ENCODE measurements at regions not wholly inside any gene's neighbourhood (a gene's known extent, or its start where the extent isn't known, plus 50 kb on each side); places are given as distances from the start of the nearest gene placed in this dataset.

DNA sequence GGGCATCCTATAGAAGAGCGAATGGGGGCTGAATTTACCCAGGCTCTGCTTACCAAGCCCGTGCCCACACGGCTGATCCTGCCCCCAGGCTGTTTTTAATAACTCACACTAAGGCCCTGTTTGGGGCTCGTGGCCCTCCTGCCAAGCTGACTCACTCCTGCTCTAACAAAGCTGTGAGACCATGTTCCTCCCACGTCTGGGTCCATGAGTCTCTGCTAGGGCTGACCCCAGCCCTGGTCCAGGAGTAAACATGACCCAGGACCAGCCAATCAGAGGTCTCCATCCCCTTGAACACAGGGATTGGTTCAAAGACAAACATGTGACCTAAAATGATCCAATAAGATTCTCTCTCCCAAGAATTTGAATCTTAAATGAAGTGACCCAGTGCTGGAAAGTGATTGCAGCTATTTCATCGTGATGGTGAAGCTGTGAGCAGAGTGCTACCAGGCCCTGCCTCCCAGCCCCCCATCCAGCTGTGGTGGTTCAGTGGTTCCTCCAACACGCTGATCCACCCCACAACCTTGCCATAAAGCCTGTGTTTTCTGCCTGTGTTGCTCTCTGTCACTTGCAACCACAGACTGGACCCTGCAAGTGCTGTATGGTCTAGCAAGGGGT, 57.2 kb downstream of the C16orf82 start:
- H3K9me3 Mint-ChIP-seq: peaks cover 0 to 2% of the 10 kb centered on the region in 2 donors
- intact Hi-C loops (cut with micrococcal nuclease): no loop called here
- peaks cover 3% of the 10 kb centered on the region for H3K9me3 ChIP-seq (ENCODE audit: control insufficient read depth, insufficient read depth, low read length)
- TF ChIP-seq CTCF (IDR thresholded peaks at IDR 0.05): no peak
- ATAC-seq (no peak), DNase-seq (no peak)
- H3K36me3 Mint-ChIP-seq: no peaks in the 10 kb centered on the region
- H3K4me1 Mint-ChIP-seq: no peaks in the 10 kb centered on the region
- no peak overlapping the region for H3K4me3 Mint-ChIP-seq
- no peak overlapping the region for H3K27ac ChIP-seq (ENCODE audit: low read length)
- WGBS (ENCODE audit: insufficient coverage): 69% methylated on average over 7 of the region's 7 CpGs
- peaks cover 12 to 24% of the 10 kb centered on the region in 2 donors for H3K27me3 Mint-ChIP-seq (ENCODE audit: low read depth in 2 of 2)
- H3K4me3 ChIP-seq (ENCODE audit: low read length): no peak overlapping the region
- no peaks in the 10 kb centered on the region for H3K36me3 ChIP-seq (ENCODE audit: control insufficient read depth, insufficient read depth, low read length)
- H3K27ac Mint-ChIP-seq: no peak overlapping the region
- no peaks in the 10 kb centered on the region for H3K4me1 ChIP-seq (ENCODE audit: control insufficient read depth, insufficient read depth, low read length)
- no peaks in the 10 kb centered on the region for H3K27me3 ChIP-seq (ENCODE audit: control insufficient read depth, insufficient read depth, low read length)

DNA sequence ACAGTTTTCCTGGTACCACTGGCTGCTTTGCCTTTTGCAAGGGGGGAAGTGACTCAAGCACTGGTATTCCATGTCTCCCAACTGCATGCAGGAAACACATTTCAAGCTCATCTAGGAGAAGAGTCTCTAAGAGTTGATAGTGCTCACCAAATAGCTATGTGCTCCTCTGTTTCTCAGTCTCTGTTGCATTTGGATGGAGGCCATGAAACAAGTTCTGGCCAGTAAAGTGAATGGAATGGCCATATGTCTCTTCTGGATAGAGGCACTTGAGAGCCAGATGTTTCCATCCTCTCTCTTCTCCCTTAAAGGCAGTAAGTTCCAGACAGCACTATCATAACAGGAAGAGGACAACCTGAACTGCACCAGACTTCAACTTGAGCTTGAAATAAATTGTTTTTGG, 60.6 kb downstream of the C16orf82 start:
- Mint-ChIP-seq H3K36me3 (peaks cover 14% of the 10 kb centered on the region), H3K27ac (no peak overlapping the region), H3K27me3 (ENCODE audit: low read depth in 2 of 2) (peaks cover 11 to 25% of the 10 kb centered on the region in 2 donors), H3K4me3 (no peak overlapping the region), H3K4me1 (no peaks in the 10 kb centered on the region), H3K9me3 (peaks cover 2 to 6% of the 10 kb centered on the region in 2 donors)
- Histone ChIP-seq H3K4me3 (ENCODE audit: low read length) (no peak overlapping the region), H3K27me3 (ENCODE audit: control insufficient read depth, insufficient read depth, low read length) (no peaks in the 10 kb centered on the region), H3K9me3 (ENCODE audit: control insufficient read depth, insufficient read depth, low read length) (peaks cover 10% of the 10 kb centered on the region), H3K4me1 (ENCODE audit: control insufficient read depth, insufficient read depth, low read length) (no peaks in the 10 kb centered on the region), H3K27ac (ENCODE audit: low read length) (no peak overlapping the region), H3K36me3 (ENCODE audit: control insufficient read depth, insufficient read depth, low read length) (no peaks in the 10 kb centered on the region)
- DNase-seq: no peak
- intact Hi-C loops (cut with micrococcal nuclease): no loop called here
- TF ChIP-seq CTCF (IDR thresholded peaks at IDR 0.05): no peak
- no peak for ATAC-seq

- peaks cover 2 to 6% of the 10 kb centered on the region in 2 donors for H3K9me3 Mint-ChIP-seq
- DNase-seq (no peak), ATAC-seq (no peak)
- WGBS (ENCODE audit: insufficient coverage): 73% methylated on average over 2 of the region's 2 CpGs
- peaks cover 11 to 25% of the 10 kb centered on the region in 2 donors for H3K27me3 Mint-ChIP-seq (ENCODE audit: low read depth in 2 of 2)
- no peak for TF ChIP-seq CTCF (IDR thresholded peaks at IDR 0.05)
- H3K4me1 Mint-ChIP-seq: no peaks in the 10 kb centered on the region
- Histone ChIP-seq H3K27ac (ENCODE audit: low read length) (no peak overlapping the region), H3K9me3 (ENCODE audit: control insufficient read depth, insufficient read depth, low read length) (peaks cover 10% of the 10 kb centered on the region), H3K4me1 (ENCODE audit: control insufficient read depth, insufficient read depth, low read length) (no peaks in the 10 kb centered on the region), H3K36me3 (ENCODE audit: control insufficient read depth, insufficient read depth, low read length) (no peaks in the 10 kb centered on the region), H3K27me3 (ENCODE audit: control insufficient read depth, insufficient read depth, low read length) (peaks cover 3% of the 10 kb centered on the region), H3K4me3 (ENCODE audit: low read length) (no peak overlapping the region)
- intact Hi-C loops (cut with micrococcal nuclease): no loop called here
- H3K27ac Mint-ChIP-seq: no peak overlapping the region
- H3K36me3 Mint-ChIP-seq: peaks cover 14% of the 10 kb centered on the region
- no peak overlapping the region for H3K4me3 Mint-ChIP-seq
Measured at GRCh38 chr16:27129401-27129800, 62.7 kb downstream of the C16orf82 start.

- no peaks in the 10 kb centered on the region for H3K9me3 ChIP-seq (ENCODE audit: control insufficient read depth, insufficient read depth, low read length)
- Mint-ChIP-seq H3K27me3 (ENCODE audit: low read depth in 2 of 2) (peaks cover 26 to 30% of the 10 kb centered on the region in 2 donors), H3K27ac (peak overlapping the region; percentile 74 to 85), H3K4me1 (peaks cover 9 to 10% of the 10 kb centered on the region in 2 donors), H3K36me3 (peaks cover 8% of the 10 kb centered on the region), H3K9me3 (peaks cover 8% of the 10 kb centered on the region in 2 donors), H3K4me3 (peak overlapping the region; percentile 56)
- no peak for TF ChIP-seq CTCF (IDR thresholded peaks at IDR 0.05)
- WGBS (ENCODE audit: insufficient coverage): 74% methylated on average over 5 of the region's 5 CpGs
- no peak overlapping the region for H3K27ac ChIP-seq (ENCODE audit: low read length)
- intact Hi-C loops (cut with micrococcal nuclease): no loop called here
- DNase-seq: no peak
- H3K4me1 ChIP-seq (ENCODE audit: control insufficient read depth, insufficient read depth, low read length): no peaks in the 10 kb centered on the region
- H3K36me3 ChIP-seq (ENCODE audit: control insufficient read depth, insufficient read depth, low read length): no peaks in the 10 kb centered on the region
- no peak overlapping the region for H3K4me3 ChIP-seq (ENCODE audit: low read length)
- ATAC-seq: peak in 1 of 3 donors; percentile 26
- peaks cover 2% of the 10 kb centered on the region for H3K27me3 ChIP-seq (ENCODE audit: control insufficient read depth, insufficient read depth, low read length)
Measured at GRCh38 chr16:27138257-27138656, 65.1 kb upstream of the KDM8 start.

Measured in natural killer cell (primary cell).